ENCODE measurements at regions not wholly inside any gene's neighbourhood (a gene's known extent, or its start where the extent isn't known, plus 50 kb on each side); places are given as distances from the start of the nearest gene placed in this dataset.
A peak's percentile ranks its signal among the peaks of the same experiment; 100 is the strongest.

DNA sequence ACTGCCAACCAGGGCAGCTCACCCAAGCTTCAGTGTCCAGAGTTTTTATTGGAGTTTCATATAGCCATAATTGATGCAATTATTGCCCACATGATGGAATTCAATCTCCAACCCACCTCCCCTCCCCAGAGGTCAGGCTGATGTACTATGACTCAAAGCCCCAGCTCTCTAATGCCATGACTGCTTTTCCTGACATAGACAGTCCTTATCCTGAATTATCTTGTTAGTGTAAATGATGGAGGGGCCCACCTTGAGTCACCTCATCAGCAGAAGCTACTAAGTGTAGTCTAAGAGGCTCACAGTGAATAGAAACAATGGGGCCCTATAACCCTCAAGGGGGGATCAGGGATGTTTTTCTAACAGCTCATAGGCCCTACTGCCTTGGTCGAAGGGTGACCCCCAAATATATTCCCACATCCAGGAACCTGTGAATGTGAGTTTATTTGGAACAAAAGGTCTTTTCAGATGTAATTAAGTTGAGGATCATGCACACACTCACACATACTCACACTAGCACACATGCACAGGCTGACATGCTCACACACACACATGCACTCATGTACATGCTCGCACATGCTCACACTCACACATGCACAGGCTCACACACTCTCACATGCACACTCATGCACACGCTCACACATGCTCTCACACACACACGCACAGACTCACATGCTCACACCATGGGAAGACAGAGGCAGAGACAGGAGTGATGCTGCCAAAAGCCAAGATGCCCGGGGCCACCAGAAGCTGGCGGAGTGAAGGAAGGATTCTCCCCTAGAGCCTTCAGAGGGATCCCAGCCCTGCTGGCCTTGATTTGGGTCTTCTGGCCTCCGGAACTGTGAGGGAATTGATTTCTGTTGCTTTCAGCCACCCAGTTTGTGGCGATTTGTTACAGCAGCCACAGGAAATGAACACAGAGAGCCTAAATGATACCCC lies 131.2 kb upstream of the SMAD3 start:
- DNase-seq: peak; percentile 11

DNA sequence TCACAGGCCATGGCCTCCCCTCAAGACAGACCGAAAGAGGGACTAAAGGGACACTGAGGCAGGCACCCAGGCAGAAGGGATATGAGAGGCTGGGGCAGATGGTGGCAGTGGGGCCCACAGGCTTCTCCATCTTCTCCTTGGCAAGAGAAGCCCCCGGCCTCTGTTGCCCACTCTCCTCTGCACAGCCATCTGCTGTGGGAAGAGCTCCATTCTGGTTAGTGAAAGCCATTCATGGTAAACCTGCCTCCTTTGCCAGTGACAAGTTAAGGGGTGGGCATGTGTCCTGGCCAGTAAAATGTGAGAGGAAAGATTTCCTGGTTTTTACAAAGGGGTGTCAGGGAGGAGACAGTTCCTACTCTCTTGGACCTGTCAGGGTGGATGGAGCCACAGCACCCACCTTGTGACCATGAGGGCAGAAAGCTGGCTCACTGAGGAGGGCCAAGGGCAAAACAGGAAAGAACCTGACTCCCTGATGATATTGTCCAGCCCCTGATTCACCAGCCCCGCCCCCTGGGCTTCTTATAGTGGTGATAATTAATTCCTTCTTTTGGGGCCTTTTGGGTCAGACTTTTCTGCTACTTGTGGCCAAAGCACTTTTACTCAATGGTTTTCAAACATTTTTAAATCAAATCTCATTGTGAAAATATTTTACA lies 130.4 kb upstream of the SMAD3 start:
- DNase-seq: peak; percentile 9

GRCh38 chr15:66935688-66936087 lies 129.7 kb upstream of the SMAD3 start:
- no peak for DNase-seq

DNA sequence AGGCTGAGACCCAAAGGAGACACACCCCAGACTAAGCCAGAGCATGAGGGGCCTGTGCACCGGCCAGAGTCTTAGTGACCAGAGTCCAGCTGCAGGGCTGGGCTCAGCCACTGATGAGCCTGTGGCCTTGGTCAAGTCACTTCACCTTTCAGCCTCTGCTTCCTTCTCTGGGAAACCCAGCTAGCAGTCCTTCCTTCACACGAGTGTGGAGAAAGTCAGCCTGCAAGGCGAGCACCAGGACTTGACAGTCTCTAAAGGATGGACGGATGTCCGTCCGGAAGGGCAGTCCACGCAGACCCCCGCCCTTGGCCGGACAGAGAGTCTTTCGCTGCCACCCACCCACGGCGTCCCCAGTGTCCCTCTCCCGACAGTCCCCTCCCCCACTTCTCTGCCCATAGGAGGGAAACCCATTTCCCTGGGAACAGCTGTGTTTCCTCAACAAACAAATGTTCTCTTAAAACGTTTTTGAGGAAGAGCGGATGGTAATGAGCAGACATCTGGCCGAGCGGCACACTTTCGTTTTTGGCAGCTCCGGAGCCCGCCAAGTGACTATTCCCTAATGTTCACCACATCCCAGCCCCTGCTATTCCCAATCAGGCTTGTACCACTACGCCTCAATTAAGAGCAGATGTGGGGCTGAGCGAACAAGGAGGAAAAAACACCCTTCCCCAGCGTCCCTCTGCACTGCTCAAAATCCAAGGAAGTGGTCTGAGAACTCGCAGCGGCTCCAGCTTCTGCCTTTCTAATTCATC lies 129.1 kb upstream of the SMAD3 start:
- DNase-seq: peak; percentile 15

GRCh38 chr15:66936861-66937582 lies 128.4 kb upstream of the SMAD3 start:
- no peak for DNase-seq

DNA sequence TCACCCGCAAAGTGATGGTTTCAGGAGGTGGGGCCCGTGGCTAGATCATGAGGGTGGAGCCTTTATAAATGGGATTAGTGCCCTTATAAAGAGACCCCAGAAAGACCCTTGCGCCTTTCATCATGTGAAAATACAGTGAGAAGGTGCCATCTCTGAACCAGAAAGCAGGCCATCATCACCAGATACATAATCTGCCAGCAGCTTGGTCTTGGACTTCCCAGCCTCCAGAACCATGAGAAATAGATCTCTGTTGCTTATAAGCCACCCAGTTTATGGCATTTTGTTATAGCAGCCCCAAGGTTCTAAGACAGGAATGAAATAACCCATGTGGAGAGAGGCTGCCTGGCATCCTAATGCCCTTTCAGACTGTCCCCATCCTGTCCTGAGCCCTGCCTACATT lies 127.8 kb upstream of the SMAD3 start:
- DNase-seq: no peak

DNA sequence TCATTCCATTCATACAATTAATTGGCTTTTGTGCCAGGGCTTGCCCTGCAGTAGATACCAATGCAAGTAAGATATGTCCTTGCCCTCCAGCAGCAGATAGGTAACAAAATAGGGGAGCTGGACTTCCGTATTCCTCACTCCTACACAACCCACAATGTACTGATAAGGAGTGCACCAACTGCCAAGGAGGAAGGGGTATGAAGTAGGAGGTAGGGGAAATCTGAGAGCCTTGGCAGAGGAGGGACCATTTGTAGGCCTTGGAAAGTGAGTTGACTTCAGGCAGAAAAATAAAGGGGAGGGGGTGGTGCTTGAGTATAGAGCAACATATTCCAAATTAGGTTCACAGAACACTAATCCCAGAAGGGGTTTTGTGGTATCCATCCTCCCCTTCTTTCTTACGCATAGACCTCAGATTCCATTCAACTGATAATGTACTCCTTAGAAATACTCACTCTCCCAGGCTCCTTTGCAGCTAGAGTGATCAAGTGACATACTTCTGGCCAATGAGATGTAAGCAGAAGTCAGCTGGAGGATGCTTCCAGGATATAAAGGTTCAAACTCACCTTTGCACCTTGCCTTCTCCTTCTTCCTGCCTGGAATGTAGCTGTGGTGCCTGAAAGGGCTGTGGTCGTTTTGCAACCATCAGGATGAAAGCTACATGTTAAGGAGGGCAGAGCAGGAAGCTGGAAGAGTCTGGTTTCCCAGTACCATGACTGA lies 127.1 kb upstream of the SMAD3 start:
- DNase-seq: peak; percentile 6

DNA sequence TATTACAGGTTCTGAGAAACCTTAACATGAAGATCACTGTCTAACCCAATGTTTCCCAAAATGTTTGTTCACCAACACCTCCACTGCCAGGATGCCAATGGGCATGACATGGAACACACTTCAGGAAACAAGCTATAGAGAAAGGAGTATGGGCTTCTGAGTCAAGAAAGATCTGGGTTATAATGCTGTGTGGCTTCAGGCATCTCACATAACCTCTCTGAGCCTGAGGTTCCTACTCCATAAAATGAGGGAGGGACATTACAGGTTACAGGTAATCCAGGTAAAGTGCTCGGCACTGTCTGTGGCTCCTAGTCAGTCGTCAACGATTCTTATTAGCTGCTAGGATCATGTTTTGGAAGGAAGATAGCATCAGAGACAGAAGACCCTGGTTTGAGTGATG lies 126.4 kb upstream of the SMAD3 start:
- DNase-seq: peak; percentile 3

DNA sequence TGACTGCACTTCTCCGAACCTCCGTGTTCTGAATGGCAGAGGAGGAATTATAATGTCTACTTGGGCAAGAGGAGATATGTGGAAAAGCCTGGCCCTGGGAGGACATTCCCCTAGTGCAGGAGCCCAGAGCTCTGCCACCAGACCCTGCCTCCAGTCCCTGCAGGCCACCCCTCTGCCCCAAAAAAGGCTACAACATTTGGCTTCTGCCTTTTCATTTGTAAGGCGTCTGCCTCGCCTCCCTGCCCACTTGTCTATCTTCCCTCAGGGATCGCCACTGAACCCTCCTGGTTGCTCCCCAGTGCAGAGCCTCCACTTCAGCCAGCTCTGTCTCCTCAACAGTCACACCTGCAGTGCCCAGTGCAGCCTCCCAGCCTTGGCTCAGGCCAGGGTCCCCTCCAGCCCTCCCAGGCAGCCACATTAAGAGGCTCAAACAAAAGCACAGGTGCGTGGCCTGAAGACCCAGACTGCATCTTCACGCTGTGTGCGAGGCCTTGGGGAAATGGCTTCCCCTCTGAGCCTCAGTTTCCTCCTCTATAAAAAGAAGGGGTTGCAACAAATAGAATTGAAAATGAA lies 125.9 kb upstream of the SMAD3 start:
- peak; percentile 15 for DNase-seq

DNA sequence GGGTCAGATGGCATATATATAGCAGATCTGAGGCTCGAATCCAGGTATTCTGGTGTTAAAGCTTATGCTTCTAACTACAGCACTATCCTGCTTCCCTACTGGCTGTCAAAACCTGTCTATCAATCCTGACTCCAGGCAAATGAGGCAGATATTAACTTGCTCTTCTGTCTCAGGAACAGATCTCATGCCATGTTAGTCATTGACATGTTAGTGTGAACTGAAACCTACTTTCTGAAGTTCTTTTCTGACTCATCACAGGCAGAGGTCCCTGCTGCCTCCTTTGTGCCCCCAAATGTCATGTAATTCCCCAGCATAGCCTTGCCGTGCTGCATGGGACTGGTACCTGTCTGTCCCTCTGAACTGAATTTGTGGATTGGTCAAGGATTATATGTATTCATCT lies 125.0 kb upstream of the SMAD3 start:
- peak; percentile 11 for DNase-seq

DNA sequence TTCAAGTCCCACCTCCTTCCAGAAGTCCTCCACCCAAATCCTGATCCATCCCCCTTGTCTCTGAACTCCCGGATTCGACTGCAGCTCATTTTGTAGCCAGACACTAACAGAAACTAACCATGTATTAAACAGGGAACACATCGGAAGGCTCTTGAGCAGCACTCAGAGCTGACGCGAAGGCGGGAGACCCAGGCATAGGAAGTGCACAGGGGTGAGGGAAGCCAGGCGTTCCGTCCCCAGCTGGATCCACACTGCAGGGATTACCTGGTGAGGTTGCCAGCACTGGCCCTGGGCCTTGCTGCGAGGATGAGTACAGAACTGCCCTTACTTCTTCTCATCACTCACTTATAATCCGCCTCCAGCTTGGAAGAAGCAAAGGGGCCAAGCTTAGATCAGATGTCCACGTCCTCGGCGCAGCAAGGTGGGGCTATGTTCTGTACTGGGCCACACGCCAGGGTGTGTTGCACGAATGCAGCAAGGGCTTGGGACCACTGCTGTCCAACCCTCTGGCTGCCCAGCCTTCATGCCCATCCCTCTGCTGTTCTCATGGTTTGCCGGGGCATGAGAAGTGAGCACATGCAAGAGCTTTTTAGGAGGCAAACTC lies 124.2 kb upstream of the SMAD3 start:
- peak; percentile 21 for DNase-seq

DNA sequence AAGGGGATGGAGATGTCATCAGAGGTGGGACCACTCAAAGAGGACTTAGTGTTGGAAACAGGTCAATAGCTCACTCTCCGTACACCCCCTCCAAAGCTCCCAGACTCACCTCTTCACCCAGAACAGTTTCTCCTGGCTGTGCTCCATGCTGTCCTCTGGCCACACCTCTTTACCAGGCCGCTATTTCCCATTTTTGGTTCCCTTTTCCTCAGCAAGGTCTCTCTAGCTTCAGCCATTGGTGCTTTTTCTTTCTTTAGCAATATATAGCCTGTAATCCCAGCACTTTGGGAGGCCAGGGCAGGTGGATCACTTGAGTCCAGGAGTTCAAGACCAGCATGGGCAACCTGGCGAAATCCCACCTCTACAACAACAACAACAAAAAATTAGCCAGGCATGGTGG lies 123.6 kb upstream of the SMAD3 start:
- DNase-seq: peak; percentile 15

DNA sequence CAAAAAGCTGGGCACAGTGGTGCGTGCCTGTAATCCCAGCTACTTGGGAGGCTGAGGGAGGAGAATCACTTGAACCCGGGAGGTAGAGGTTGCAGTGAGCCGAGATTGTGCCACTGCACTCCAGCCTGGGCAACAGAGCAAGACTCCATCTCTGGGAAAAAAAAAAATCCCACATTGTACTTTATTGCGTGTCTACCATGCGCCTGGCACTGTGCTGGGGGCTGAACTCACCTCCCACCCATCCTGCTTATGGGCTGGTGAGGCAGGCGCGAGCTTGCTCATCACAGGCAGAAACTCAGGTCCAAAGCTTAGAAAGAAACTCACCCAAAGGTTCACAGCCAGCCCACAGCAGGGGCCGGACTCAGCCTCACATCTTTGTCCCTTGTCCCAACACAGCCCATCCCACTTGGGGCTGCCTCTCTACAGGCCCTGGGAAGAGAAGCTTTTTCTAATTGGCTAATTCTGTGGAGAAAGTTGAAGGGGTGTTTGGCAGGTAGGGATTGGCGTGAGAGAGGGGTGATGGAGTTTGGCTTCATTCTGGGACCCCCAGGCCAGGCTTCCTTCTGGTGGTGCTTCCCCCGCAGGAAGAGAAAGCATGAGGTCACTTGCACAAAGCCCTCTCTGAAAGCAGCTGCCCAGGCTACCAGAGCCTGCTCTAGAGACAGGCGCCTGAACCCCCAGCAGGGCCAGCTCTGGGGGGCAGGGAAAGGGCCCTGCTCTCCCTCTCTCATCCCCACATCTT lies 122.6 kb upstream of the SMAD3 start:
- DNase-seq: no peak

DNA sequence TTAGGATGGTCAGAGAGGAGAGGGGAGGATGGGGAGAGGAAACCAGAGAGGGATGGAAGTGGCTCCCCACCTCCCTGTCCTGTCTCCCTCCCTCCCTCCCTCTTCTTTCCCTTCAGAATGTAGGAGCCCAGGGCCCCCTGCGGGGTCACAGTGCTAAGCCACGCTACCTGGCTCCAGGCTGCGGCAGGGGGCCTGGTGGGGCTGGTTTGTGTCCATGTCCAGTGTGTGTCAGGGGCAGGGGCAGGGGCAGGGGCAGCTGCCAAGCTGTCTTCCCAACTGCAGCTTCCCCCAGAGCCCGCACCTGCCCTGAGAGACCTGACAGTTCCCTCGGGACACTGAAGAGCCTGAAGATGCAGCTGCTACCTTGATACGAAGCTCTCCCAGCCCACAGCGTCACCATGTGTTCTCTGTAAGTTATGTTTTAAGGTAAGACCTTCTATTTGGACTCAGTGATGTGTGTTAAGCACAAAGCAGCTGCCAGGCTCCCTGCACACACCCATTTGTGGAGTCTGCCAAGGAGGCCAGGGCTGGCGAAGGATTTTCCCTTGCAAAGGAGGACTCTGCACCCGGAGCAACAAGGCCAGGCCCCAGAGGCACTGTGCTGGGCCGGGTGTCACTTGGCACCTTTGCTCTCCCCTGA lies 121.8 kb upstream of the SMAD3 start:
- no peak for DNase-seq

DNA sequence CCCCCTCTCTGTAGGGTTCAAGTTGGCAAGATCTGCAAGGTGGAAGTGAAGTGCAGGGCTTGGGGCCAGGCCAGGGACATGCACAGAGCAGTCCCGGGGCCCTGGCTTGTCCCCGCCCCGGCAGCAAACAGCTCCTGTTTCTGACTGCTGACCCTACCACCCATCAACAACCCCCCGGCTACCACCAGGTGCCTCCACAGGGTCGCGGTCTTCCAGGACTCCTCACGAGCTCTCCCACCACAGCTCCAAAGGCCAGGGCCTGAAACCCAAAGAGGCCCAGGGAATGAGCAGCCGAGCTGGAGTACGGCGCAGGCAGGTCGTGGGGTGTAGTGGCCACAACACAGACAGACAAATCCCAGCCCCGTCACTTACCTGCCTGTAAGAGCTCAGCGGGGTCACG lies 121.3 kb upstream of the SMAD3 start:
- DNase-seq: no peak

- DNase-seq: no peak
Measured at GRCh38 chr15:66945286-66945685, 120.1 kb upstream of the SMAD3 start.

DNA sequence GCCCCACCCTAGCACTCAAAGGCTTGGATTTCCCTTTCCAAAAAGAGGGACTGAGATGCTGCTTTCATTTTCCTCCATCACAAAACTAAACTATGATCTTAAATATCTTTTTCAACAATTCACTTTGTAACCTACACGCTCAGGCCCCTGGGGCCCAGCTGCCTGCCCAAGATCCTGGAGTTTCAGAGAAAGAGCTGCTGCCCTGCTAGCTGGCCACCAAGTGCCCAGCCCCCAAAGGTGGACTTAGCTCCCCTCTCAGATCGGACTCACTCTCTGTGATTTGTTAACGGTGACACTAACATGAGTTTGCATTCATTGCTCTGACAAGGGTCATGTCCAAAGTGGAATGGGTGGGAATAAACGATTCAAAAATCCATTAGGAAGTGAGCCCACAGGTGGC lies 119.6 kb upstream of the SMAD3 start:
- no peak for DNase-seq

DNA sequence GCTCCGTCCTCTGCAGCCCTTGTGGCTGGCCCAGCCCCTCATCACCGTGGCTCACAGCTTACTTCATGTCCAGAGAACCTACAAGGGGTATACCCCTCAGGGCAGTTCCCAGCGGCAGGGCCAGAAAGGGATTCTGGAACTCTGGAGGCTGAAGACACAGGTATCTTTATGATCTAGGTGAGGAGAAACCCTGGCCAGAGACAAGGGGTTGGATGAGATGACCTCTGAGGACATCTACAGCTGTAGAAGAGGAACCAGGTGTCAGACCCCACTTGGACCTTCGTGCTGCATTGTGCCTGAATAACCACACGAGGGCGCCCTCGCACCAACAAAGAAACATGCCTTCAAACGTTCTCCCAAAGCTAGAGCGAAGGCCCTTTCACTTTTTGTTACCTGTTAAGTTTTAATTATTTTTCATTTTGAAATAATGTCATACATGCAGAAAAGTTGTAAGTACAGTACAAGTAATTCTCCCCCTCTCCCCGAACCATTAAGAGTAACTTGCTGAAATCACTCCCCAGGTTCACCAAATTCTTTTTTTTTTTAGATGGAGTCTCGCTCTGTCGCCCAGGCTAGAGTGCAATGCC lies 118.7 kb upstream of the SMAD3 start:
- DNase-seq: peak; percentile 73

DNA sequence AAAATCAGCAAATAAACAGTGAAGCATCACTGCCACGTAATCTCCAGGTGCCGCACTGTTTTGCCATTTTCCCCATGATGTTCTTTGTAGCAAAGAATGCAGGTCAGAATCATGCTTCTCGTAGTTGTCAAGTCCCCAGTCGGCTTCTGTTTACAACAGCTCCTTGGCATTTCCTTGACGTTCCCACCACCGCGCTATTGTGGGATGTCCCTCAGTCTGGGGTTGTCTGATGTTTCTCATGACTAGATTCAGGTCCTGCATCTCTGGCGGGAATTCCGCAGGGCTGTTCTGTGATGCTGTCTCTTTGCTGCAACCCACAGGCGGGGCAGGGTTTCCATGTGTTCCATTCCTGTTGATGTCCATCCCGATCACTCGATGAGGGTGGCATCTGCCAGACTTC lies 117.9 kb upstream of the SMAD3 start:
- DNase-seq: no peak

GRCh38 chr15:66948294-66948693 lies 117.1 kb upstream of the SMAD3 start:
- DNase-seq: no peak

Measured in activated CD4-positive, CD25-positive, alpha-beta regulatory T cell treated with anti-CD3 and anti-CD28 coated beads, Interleukin-2, amount 50 U/mL, for 72 hours (primary cell).